ENCODE measurements at regions not wholly inside any gene's neighbourhood (a gene's known extent, or its start where the extent isn't known, plus 50 kb on each side); places are given as distances from the start of the nearest gene placed in this dataset.

DNA sequence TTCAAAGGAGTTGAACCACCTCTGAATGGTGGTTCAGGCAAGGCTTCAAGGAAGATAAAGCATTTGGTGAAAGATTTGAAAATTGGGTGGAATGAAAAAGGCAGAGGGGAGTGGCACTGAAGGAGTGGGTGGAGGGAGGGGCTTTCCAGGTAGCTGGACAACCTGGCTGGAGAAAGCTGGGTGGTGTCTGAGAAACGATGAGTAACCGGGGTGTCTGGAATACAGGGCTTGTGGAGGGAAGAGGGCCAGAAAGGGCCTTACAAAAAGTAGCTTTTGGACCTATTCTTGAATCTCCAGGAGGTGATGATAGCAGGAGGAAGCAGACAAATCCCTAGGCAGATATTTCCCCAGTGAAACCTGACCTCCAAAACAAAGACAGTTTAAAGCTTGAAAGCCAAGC, 99.3 kb downstream of the RASSF10 start:
- TF ChIP-seq, protein P1, sequence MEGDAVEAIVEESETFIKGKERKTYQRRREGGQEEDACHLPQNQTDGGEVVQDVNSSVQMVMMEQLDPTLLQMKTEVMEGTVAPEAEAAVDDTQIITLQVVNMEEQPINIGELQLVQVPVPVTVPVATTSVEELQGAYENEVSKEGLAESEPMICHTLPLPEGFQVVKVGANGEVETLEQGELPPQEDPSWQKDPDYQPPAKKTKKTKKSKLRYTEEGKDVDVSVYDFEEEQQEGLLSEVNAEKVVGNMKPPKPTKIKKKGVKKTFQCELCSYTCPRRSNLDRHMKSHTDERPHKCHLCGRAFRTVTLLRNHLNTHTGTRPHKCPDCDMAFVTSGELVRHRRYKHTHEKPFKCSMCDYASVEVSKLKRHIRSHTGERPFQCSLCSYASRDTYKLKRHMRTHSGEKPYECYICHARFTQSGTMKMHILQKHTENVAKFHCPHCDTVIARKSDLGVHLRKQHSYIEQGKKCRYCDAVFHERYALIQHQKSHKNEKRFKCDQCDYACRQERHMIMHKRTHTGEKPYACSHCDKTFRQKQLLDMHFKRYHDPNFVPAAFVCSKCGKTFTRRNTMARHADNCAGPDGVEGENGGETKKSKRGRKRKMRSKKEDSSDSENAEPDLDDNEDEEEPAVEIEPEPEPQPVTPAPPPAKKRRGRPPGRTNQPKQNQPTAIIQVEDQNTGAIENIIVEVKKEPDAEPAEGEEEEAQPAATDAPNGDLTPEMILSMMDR (IDR thresholded peaks at IDR 0.05; ENCODE audit: extremely low read depth in 1 of 2, insufficient read depth in 1 of 2, low read depth in 1 of 2, low read length in 2 of 2) = no peak
- TF ChIP-seq MYC (IDR thresholded peaks at IDR 0.05; ENCODE audit: low read depth, low read length) = no peak

Data from endothelial cell of umbilical vein (primary cell).